ENCODE measurements at regions not wholly inside any gene's neighbourhood (a gene's known extent, or its start where the extent isn't known, plus 50 kb on each side); places are given as distances from the start of the nearest gene placed in this dataset.
"Not testable (repeated sequence)": the region's sequence is repeated elsewhere in the genome, so short reads cannot be mapped to it uniquely, and the experiment has no call there.

DNA sequence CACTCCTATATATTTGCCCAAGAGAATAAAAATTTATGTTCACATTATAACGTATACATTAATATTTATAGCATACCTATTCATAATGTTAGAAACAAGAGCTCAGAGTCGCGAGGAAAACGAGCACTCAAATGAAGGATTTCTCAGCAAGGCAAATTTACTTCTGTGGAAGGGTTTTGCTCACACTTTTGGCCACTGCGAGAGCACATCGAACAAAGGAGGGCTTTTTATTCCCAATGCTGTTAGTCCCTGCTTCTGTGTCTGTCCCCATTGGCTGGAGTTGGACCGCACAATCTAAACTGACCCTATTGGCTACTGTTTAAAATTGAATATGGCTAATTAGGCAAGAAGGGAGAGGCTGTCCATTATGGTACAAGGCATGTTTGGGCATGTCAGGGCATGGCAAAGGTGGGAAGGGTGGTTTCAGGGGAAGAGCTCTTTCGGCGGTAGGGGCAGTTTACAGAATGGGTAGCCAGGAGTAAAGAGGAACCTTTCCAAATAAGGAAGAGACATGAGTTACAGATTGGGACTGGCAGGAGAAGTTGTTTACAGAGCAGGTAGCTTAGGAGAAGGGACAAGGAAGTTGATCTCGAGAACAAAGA lies 702.9 kb downstream of the TRHDE start:
- Mint-ChIP-seq H3K36me3 (ENCODE audit: insufficient read depth) (peaks cover 2% of the 10 kb centered on the region), H3K27me3 (no peaks in the 10 kb centered on the region), H3K4me3 (ENCODE audit: low read depth) (no peak overlapping the region), H3K4me1 (ENCODE audit: low read depth) (no peaks in the 10 kb centered on the region), H3K27ac (no peak overlapping the region), H3K9me3 (ENCODE audit: low read depth) (peaks cover 9% of the 10 kb centered on the region)
- no peak for DNase-seq (ENCODE audit: low spot score, unreplicated experiment)
- TF ChIP-seq, protein P1, sequence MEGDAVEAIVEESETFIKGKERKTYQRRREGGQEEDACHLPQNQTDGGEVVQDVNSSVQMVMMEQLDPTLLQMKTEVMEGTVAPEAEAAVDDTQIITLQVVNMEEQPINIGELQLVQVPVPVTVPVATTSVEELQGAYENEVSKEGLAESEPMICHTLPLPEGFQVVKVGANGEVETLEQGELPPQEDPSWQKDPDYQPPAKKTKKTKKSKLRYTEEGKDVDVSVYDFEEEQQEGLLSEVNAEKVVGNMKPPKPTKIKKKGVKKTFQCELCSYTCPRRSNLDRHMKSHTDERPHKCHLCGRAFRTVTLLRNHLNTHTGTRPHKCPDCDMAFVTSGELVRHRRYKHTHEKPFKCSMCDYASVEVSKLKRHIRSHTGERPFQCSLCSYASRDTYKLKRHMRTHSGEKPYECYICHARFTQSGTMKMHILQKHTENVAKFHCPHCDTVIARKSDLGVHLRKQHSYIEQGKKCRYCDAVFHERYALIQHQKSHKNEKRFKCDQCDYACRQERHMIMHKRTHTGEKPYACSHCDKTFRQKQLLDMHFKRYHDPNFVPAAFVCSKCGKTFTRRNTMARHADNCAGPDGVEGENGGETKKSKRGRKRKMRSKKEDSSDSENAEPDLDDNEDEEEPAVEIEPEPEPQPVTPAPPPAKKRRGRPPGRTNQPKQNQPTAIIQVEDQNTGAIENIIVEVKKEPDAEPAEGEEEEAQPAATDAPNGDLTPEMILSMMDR (IDR thresholded peaks at IDR 0.05; ENCODE audit: unreplicated experiment) = no peak

DNA sequence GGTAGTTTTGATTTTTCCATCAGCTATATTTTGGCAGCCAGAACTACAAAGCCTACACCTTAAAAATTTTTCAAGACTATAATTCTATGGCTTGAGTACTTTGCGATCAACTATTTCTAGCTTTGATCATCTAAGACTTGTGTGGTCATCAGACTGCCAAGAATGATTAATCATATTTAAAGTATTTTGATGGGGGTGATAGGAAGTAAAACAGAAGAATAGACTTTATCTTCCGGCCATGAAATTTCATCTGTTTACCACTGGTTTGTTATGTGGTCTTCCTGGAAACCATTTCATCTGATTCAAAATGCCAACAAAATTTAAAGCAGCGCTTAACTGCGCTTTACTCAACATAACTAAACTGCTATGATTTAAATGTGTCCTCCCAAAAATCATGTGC lies 706.8 kb downstream of the TRHDE start:
- H3K4me1 Mint-ChIP-seq (ENCODE audit: low read depth) = no peaks in the 10 kb centered on the region
- H3K27ac Mint-ChIP-seq = no peak overlapping the region
- H3K9me3 Mint-ChIP-seq (ENCODE audit: low read depth) = peaks cover 9% of the 10 kb centered on the region
- H3K27me3 Mint-ChIP-seq = no peaks in the 10 kb centered on the region
- no peak overlapping the region for H3K4me3 Mint-ChIP-seq (ENCODE audit: low read depth)
- TF ChIP-seq, protein P1 (IDR thresholded peaks at IDR 0.05; ENCODE audit: unreplicated experiment) = no peak
- no peak for DNase-seq (ENCODE audit: low spot score, unreplicated experiment)
- peaks cover 2% of the 10 kb centered on the region for H3K36me3 Mint-ChIP-seq (ENCODE audit: insufficient read depth)

DNA sequence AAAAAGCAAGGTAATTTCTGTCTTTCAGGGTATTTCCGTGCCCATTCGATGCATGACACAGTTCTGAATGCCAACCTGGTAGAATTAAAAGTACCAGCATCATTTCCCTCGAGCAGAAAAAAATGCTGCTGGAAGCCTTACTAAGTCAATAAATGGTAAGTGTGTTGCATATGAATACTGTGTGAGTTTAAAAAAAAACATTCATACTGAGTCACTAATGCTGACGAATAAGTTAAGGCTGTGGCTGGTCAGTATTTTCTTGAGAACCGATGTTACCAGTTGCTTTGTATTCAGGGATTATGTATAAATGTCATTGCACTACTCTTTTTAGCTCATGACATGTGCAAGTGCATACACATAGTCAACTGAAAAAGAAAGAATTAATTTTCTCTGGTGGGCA lies 710.2 kb downstream of the TRHDE start:
- H3K27me3 Mint-ChIP-seq = no peaks in the 10 kb centered on the region
- no peak overlapping the region for H3K27ac Mint-ChIP-seq

DNA sequence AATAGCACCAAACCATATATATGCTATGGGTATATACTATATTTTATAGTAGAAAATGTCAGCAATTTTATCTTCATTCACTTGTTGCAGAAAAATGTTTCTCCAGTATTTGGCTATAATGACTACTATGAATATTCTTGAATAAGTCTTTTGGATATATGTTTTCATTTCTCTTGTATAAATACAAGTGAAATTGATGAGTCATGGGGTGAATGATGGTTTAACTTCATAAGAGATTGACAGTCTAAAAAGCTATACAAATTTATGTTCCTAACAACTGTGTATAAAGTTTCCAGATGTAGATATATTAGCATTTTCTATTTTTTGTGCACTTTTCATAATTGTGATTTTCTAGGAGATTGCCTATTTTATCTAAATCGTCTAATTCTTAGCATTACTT lies 714.8 kb downstream of the TRHDE start:
- Mint-ChIP-seq H3K36me3 (ENCODE audit: insufficient read depth) (no peaks in the 10 kb centered on the region), H3K27me3 (no peaks in the 10 kb centered on the region), H3K4me3 (ENCODE audit: low read depth) (no peak overlapping the region), H3K27ac (no peak overlapping the region), H3K4me1 (ENCODE audit: low read depth) (no peaks in the 10 kb centered on the region), H3K9me3 (ENCODE audit: low read depth) (no peaks in the 10 kb centered on the region)
- no peak for DNase-seq (ENCODE audit: low spot score, unreplicated experiment)
- TF ChIP-seq, protein P1 (IDR thresholded peaks at IDR 0.05; ENCODE audit: unreplicated experiment) = no peak

More for the DNA sequence above, 710.2 kb downstream of the TRHDE start:
- Mint-ChIP-seq H3K4me1 (ENCODE audit: low read depth) (no peaks in the 10 kb centered on the region), H3K36me3 (ENCODE audit: insufficient read depth) (no peaks in the 10 kb centered on the region), H3K9me3 (ENCODE audit: low read depth) (no peaks in the 10 kb centered on the region), H3K4me3 (ENCODE audit: low read depth) (no peak overlapping the region)
- TF ChIP-seq, protein P1 (IDR thresholded peaks at IDR 0.05; ENCODE audit: unreplicated experiment) = no peak
- DNase-seq (ENCODE audit: low spot score, unreplicated experiment) = no peak

DNA sequence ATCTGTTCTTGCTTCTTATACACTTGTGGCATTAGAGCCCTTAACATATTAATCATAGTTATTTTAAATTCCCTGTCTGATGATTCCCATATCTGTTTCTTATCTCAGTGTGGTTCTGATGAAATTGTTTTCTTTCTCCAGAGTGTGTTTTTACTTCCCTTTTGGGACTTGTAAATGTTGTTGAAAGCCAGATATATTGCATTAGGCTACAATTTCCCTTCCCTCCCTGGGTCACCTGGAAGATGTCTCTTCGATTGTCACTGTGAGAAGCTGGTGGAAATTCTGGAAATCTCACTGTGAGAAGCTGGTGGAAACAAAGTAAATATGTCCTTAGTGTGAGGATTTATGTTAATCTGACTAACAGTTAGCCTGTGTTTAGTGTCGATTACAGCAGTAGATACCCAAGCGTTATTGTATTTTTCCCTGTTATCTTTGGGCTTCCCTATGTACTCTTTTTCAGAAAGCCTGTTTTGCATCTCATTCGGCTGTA lies 717.3 kb downstream of the TRHDE start:
- DNase-seq (ENCODE audit: low spot score, unreplicated experiment) = no peak
- no peaks in the 10 kb centered on the region for H3K36me3 Mint-ChIP-seq (ENCODE audit: insufficient read depth)
- H3K27ac Mint-ChIP-seq = no peak overlapping the region

DNA sequence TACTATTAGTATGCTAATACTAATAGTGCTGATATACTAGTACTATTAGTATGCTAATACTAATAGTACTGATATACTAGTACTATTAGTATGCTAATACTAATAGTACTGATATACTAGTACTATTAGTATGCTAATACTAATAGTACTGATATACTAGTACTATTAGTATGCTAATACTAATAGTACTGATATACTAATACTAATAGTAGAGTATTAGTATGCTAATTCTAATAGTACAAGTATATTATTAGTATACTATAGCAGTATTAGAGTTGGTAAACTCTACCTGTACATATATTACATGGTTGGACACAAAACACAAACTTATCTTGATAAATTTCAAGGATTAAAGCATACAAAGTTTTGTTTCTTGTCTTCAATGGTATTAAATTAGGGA lies 722.9 kb downstream of the TRHDE start:
- not testable (repeated sequence) for DNase-seq (ENCODE audit: low spot score, unreplicated experiment); H3K27me3 Mint-ChIP-seq; H3K4me3 Mint-ChIP-seq (ENCODE audit: low read depth); H3K4me1 Mint-ChIP-seq (ENCODE audit: low read depth); H3K27ac Mint-ChIP-seq; H3K36me3 Mint-ChIP-seq (ENCODE audit: insufficient read depth); H3K9me3 Mint-ChIP-seq (ENCODE audit: low read depth)

More for the DNA sequence above, 717.3 kb downstream of the TRHDE start:
- no peak overlapping the region for H3K4me3 Mint-ChIP-seq (ENCODE audit: low read depth)
- no peaks in the 10 kb centered on the region for H3K27me3 Mint-ChIP-seq
- no peaks in the 10 kb centered on the region for H3K9me3 Mint-ChIP-seq (ENCODE audit: low read depth)
- TF ChIP-seq, protein P1 (IDR thresholded peaks at IDR 0.05; ENCODE audit: unreplicated experiment) = no peak
- no peaks in the 10 kb centered on the region for H3K4me1 Mint-ChIP-seq (ENCODE audit: low read depth)

Data from progenitor cell of endocrine pancreas (in vitro differentiated cells).